Heart right ventricle (tissue), 16 donors: ENCODE measurements at regions not wholly inside any gene's neighbourhood (a gene's known extent, or its start where the extent isn't known, plus 50 kb on each side); places are given as distances from the start of the nearest gene placed in this dataset.

Experiments used
- ATAC-seq, 8 donors: fragments of 200-7000 bp; cut with Tn5 transposase; one replicate each; pipeline ENCODE4 v1.9.1; 2020; ENCODE audit warnings: mild to moderate bottlenecking in 8 of 8, moderate library complexity in 8 of 8, moderate number of reproducible peaks in 1 of 8
- DNase-seq, 2 donors: peaks; one replicate each; pipeline ENCODE4 v3.0.0-alpha.2; 2020
- H3K27ac ChIP-seq, 10 donors: fragments of 200-600 bp; sonication (generic) in 2 of 10; one replicate each; pipeline versions ENCODE4 v1.5.0 to v1.8.0; 2020 to 2022; ENCODE audit warnings: mild to moderate bottlenecking in 3 of 10
- H3K27me3 ChIP-seq, 7 donors: fragments of 200-600 bp; one replicate each; pipeline ENCODE4 v1.8.0; 2021 to 2022; ENCODE audit warnings: mild to moderate bottlenecking in 2 of 7
- H3K36me3 ChIP-seq, 9 donors: fragments of 200-600 bp; sonication (generic) in 1 of 9; one replicate each; pipeline versions ENCODE4 v1.5.0 to v1.8.0; 2020 to 2022; ENCODE audit warnings: mild to moderate bottlenecking in 2 of 9
- H3K4me1 ChIP-seq, 9 donors: fragments of 200-600 bp; sonication (generic) in 1 of 9; one replicate each; pipeline versions ENCODE4 v1.5.0 to v1.8.0; 2020 to 2022; ENCODE audit warnings: mild to moderate bottlenecking in 4 of 9
- H3K4me3 ChIP-seq, 10 donors: fragments of 200-600 bp; sonication (generic) in 2 of 10; one replicate each; pipeline versions ENCODE4 v1.5.0 to v1.8.0; 2020 to 2022; ENCODE audit warnings: mild to moderate bottlenecking in 7 of 10, moderate library complexity in 2 of 10
- H3K9me3 ChIP-seq, 11 donors: fragments of 200-600 bp in 10 of 11; sonication (generic) in 2 of 11; one replicate each; pipeline versions ENCODE4 v1.5.0 to v1.8.0; 2013 to 2022; ENCODE audit warnings: mild to moderate bottlenecking in 2 of 11, control low read depth in 1 of 11, moderate library complexity in 1 of 11
- CTCF ChIP-seq, 9 donors: fragments of 200-600 bp; sonication (generic) in 2 of 9; IDR thresholded peaks; one replicate each; pipeline versions ENCODE4 v1.5.0 to v1.8.0; 2021 to 2022; ENCODE audit warnings: antibody characterized with exemption in 9 of 9, mild to moderate bottlenecking in 5 of 9, moderate library complexity in 1 of 9
- WGBS, 2 donors: extraction: QIAGEN DNeasy Blood & Tissue Kit; methylation state at CpG; one replicate each; pipeline ENCODE4 v1.1.7; 2013; ENCODE audit warnings: inconsistent platforms in 1 of 2; 5-methylcytosine and 5-hydroxymethylcytosine counted together
- intact Hi-C, 10 donors: fragments of 100-400 bp; cut with DNase I; formaldehyde crosslinking; loops; one replicate each; pipeline versions ENCODE4 v1.11.1 to v1.14.2; 2022
- donor health status: Arrhythmogenic right ventricular cardiomyopathy.
- donor health status: ischemic (EF 13 %, LVEDD 7.1; RV severe dilation, severe dysfunction).
- donor health status: healthy with polysubstance abuse.
- donor health status: DM: no; HTN: yes; CAD: no.
- donor health status: DM: no; HTN: no; CAD: no.
- donor health status: ischemic (EF 25% LVEDD 6.9; RV normal size, moderate dysfunction).
- donor health status: ischemic (EF 25% LVEDD 5.7; RV mildly dilated, moderate dysfunction).
- donor health status: healthy.
- donor health status: DM: yes; HTN: yes; CAD: no.
- donor health status: Ischemic cardiomyopathy.
- donor health status: ischemic (EF 35%, LVEDD 5.7; RV mildly dilated, moderate dysfunction).
- donor health status: nonischemic (EF 11% LVEDD 7.7; RV severe dilation, severe dysfunction).
- donor health status: DM: yes; HTN: yes; CAD: no.
- donor health status: PGD.
- donor health status: ischemic (EF 29% LVEDD 5.4; RV normal size, mild dysfunction).
- donor health status: nonischemic (EF 23%, LVEDD 6.1; RV moderate dilation, normal function).

GRCh38 chr7:25643770-25644394 lies 415.6 kb upstream of the NPVF start:
- H3K9me3 ChIP-seq: no peaks in the 10 kb centered on the region
- no peaks in the 10 kb centered on the region for H3K27me3 ChIP-seq
- H3K4me3 ChIP-seq: no peak overlapping the region
- TF ChIP-seq CTCF (IDR thresholded peaks at IDR 0.05): no peak
- H3K27ac ChIP-seq: peak overlapping the region in 2 of 10 donors; percentile 9 to 65
- 80 to 88% methylated on average over 7 of the region's 7 CpGs for WGBS, 2 donors
- peaks cover 0 to 15% (median 0%) of the 10 kb centered on the region in 9 donors for H3K4me1 ChIP-seq
- intact Hi-C loops: no loop called here
- no peaks in the 10 kb centered on the region for H3K36me3 ChIP-seq
- DNase-seq (no peak), ATAC-seq (peak in 2 of 8 donors; percentile 15 to 25)

DNA sequence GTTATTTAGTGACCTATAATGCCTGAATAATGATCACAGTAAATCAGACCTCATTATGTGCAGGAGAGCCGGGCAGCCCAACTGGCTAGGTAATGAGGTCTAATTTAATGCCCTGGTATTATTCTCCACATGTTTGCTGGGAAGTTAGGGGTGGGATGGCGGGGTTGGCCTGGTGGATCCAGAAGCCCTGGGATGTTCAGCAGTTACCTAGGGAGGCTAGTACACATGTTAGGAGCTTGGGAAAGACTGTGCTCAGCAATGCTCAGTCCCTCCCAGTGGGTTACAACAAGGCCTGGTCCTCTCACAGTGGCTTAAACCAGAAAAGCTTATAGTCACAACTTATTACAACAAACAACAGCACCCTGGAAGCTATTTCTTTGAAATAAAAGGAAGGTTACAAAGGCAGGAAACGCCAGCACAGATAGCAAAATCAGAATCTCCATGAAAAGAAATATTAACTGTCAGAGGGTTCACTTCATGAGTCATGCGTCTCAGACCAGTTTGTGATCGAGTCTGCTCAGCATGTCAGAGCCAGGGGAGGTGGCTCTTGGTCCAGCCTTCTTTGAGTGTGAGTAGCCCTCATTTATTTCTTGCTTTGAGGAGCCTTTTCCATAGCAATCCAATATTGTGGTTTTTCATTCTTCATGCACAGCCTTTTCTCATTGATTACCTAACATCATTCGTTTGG lies 418.6 kb upstream of the NPVF start:
- peaks cover 0 to 15% (median 0%) of the 10 kb centered on the region in 9 donors for H3K4me1 ChIP-seq
- intact Hi-C loops: no loop called here
- DNase-seq (no peak), ATAC-seq (no peak)
- H3K27me3 ChIP-seq: no peaks in the 10 kb centered on the region
- H3K27ac ChIP-seq: no peak overlapping the region
- 82 to 86% methylated on average over 6 of the region's 6 CpGs for WGBS, 2 donors
- TF ChIP-seq CTCF (IDR thresholded peaks at IDR 0.05): no peak
- H3K4me3 ChIP-seq: no peak overlapping the region
- no peaks in the 10 kb centered on the region for H3K36me3 ChIP-seq
- H3K9me3 ChIP-seq: no peaks in the 10 kb centered on the region

DNA sequence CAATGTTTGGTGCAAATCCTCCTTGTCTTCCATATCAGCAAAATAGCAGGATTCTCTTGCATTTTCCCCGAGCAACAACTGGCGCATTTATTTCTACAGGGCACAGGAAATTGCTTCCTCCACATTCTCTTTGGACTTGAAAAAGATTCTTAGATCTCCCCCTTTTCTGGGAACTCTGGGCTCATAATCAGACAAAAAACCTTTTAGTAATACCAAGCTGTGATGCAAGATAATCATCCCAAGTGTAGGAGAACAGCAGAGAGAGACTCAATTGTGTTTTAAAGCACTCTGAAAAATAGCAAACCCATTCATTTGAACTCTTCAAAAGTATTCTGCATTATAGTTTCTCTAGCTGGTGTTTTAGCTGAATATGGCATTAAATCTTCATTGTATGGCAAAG lies 419.6 kb upstream of the NPVF start:
- 40 to 75% methylated on average over 2 of the region's 2 CpGs for WGBS, 2 donors
- TF ChIP-seq CTCF (IDR thresholded peaks at IDR 0.05): no peak
- intact Hi-C loops: no loop called here

DNA sequence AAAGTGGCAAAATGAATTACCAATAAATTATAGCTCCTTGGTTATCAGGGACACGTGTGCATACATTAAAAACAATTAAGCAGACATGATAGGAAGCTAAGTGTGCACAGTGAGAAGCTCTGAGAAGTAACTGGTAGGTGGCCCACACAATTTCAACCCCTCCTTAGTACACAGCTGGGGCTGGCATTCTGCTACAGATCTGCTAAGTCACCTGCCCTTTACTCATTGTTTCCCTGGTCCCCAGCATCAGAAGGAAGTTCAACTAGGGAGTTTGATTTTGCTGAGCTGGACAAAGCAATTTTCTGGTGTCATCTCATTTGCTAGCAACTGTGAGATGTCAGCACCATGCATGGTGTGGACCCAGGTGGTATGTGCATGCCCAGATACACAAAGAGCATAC lies 424.1 kb upstream of the NPVF start:
- no peak for ATAC-seq
- intact Hi-C loops: no loop called here
- no peak for DNase-seq
- WGBS, 2 donors: 75 to 77% methylated on average over 1 of the region's 1 CpG
- Histone ChIP-seq H3K27me3 (no peaks in the 10 kb centered on the region), H3K4me3 (no peak overlapping the region), H3K36me3 (no peaks in the 10 kb centered on the region), H3K9me3 (no peaks in the 10 kb centered on the region), H3K27ac (no peak overlapping the region), H3K4me1 (peaks cover 0 to 14% (median 5%) of the 10 kb centered on the region in 9 donors)
- no peak for TF ChIP-seq CTCF (IDR thresholded peaks at IDR 0.05)

More for the DNA sequence above, 419.6 kb upstream of the NPVF start:
- H3K9me3 ChIP-seq: no peaks in the 10 kb centered on the region
- no peaks in the 10 kb centered on the region for H3K27me3 ChIP-seq
- ATAC-seq: no peak
- DNase-seq: no peak
- H3K36me3 ChIP-seq: no peaks in the 10 kb centered on the region
- H3K27ac ChIP-seq: no peak overlapping the region
- H3K4me3 ChIP-seq: no peak overlapping the region
- peaks cover 0 to 14% (median 0%) of the 10 kb centered on the region in 9 donors for H3K4me1 ChIP-seq
